Endothelial cell of umbilical vein (primary cell): ENCODE measurements at regions not wholly inside any gene's neighbourhood (a gene's known extent, or its start where the extent isn't known, plus 50 kb on each side); places are given as distances from the start of the nearest gene placed in this dataset.

Experiments used
- BruUV-seq: library from RNA; stranded (reverse); fragments of 400-500 nt; replicated peaks from 2 replicates; lab custom pipeline; 2021; lab: Mats Ljungman, UMichigan
- CTCF ChIA-PET: fragments of 300-600, 350-600 bp; sonication (Branson Sonifier 250); formaldehyde crosslinking; loops from one replicate; lab custom pipeline; 2021; ENCODE audit warnings: antibody characterized with exemption, inconsistent platforms; lab: Charles Lee
- POLR2A ChIA-PET: fragments of 300-600, 350-600 bp; sonication (Branson Sonifier 250); formaldehyde crosslinking; loops from one replicate; lab custom pipeline; 2021; ENCODE audit warnings: antibody characterized with exemption, inconsistent platforms; lab: Charles Lee
- DNase-seq: peaks from one replicate; pipeline ENCODE4 v3.0.0-alpha.2; 2011; ENCODE audit warnings: low read depth, low spot score
- FAIRE-seq: peaks from 2 replicates; lab custom pipeline; 2011; peaks lifted over from hg19 to GRCh38; lab: Jason Lieb, UNC
- H2AFZ ChIP-seq: 2 replicates; pipeline ENCODE4 v1.6.0; 2012; ENCODE audit warnings: low read depth, low read length, control low read depth, inconsistent platforms
- H3K27ac ChIP-seq: 2 replicates; pipeline ENCODE4 v1.5.1; 2011; ENCODE audit warnings: low read depth, mild to moderate bottlenecking, control low read depth, low read length, moderate library complexity; ENCODE audit not compliant: insufficient read depth
- H3K27me3 ChIP-seq, 2 experiments: 2 replicates each; pipeline versions ENCODE4 v1.6.0 to v1.6.1; 2011; ENCODE audit warnings: low read length in 2 of 2, mixed read lengths in 1 of 2; ENCODE audit not compliant: control insufficient read depth in 2 of 2, insufficient read depth in 2 of 2
- H3K36me3 ChIP-seq, 2 experiments: 2 replicates in 1 of 2; 3 replicates in 1 of 2; pipeline ENCODE4 v1.5.1; 2011; ENCODE audit warnings: low read length in 2 of 2, mild to moderate bottlenecking in 1 of 2, moderate library complexity in 1 of 2; ENCODE audit not compliant: control insufficient read depth in 2 of 2, insufficient read depth in 2 of 2; ENCODE audit errors: extremely low read depth in 1 of 2
- H3K4me1 ChIP-seq: 3 replicates; pipeline ENCODE4 v1.5.1; 2011; ENCODE audit warnings: mild to moderate bottlenecking, low read length; ENCODE audit not compliant: control insufficient read depth, insufficient read depth; ENCODE audit errors: extremely low read depth
- H3K4me2 ChIP-seq: 2 replicates; pipeline ENCODE4 v1.6.1; 2011; ENCODE audit warnings: low read length, control low read depth, mixed read lengths; ENCODE audit not compliant: insufficient read depth
- H3K4me3 ChIP-seq, 3 experiments: fragments of 200-600 bp in 1 of 3; sonication (generic), shearing (Covaris generic) in 1 of 3; replicated peaks in 1 of 3; 2 replicates each; pipeline ENCODE4 v1.5.1; 2011 to 2016; ENCODE audit warnings: control low read depth in 3 of 3, low read length in 3 of 3, mild to moderate bottlenecking in 2 of 3, inconsistent platforms in 1 of 3, low read depth in 1 of 3, moderate library complexity in 1 of 3; ENCODE audit not compliant: insufficient read depth in 1 of 3
- H3K79me2 ChIP-seq: 2 replicates; pipeline ENCODE4 v1.6.0; 2012; ENCODE audit warnings: low read length, inconsistent platforms; ENCODE audit not compliant: control insufficient read depth, insufficient read depth
- H3K9ac ChIP-seq: replicated peaks from 2 replicates; pipeline ENCODE3; 2011; ENCODE audit warnings: low read length, control low read depth; ENCODE audit not compliant: insufficient read depth; ENCODE audit errors: extremely low read depth
- H3K9me1 ChIP-seq: replicated peaks from 3 replicates; pipeline ENCODE4 v1.6.0; 2011; ENCODE audit warnings: mild to moderate bottlenecking, low read length; ENCODE audit not compliant: control insufficient read depth, insufficient read depth; ENCODE audit errors: extremely low read depth
- H3K9me3 ChIP-seq: replicated peaks from 2 replicates; pipeline ENCODE4 v1.5.1; 2012; ENCODE audit warnings: low read length, inconsistent platforms; ENCODE audit not compliant: control insufficient read depth, insufficient read depth
- H4K20me1 ChIP-seq: replicated peaks from 2 replicates; pipeline ENCODE3; 2011; ENCODE audit warnings: mild to moderate bottlenecking, low read length; ENCODE audit not compliant: control insufficient read depth, insufficient read depth; ENCODE audit errors: extremely low read depth
- CTCF ChIP-seq, 2 donors: IDR thresholded peaks; 1 replicate in 1 of 2; 2 replicates in 1 of 2; pipeline ENCODE4 v1.5.1; 2011; ENCODE audit warnings: low read length in 2 of 2, mild to moderate bottlenecking in 2 of 2, moderate library complexity in 2 of 2, control low read depth in 1 of 2, inconsistent platforms in 1 of 2, low read depth in 1 of 2; ENCODE audit not compliant: insufficient read depth in 1 of 2; ENCODE audit errors: extremely low read depth in 1 of 2
- EZH2 ChIP-seq: IDR thresholded peaks from 2 replicates; pipeline ENCODE4 v1.6.1; 2012; ENCODE audit warnings: borderline replicate concordance, low read depth, mild to moderate bottlenecking, moderate library complexity, low read length, inconsistent platforms; ENCODE audit not compliant: severe bottlenecking
- FOS ChIP-seq: IDR thresholded peaks from 2 replicates; pipeline ENCODE4 v1.6.1; 2011; ENCODE audit warnings: mild to moderate bottlenecking, low read length, moderate library complexity, borderline replicate concordance; ENCODE audit not compliant: insufficient read depth
- GATA2 ChIP-seq: IDR thresholded peaks from 2 replicates; pipeline ENCODE4 v1.7.0; 2011; ENCODE audit warnings: low read depth, mild to moderate bottlenecking, moderate library complexity, mixed read lengths, low read length; ENCODE audit not compliant: insufficient read length, insufficient read depth
- JUN ChIP-seq: IDR thresholded peaks from 2 replicates; pipeline ENCODE4 v1.6.1; 2011; ENCODE audit warnings: borderline replicate concordance, low read depth; ENCODE audit not compliant: insufficient read length, insufficient read depth
- MAX ChIP-seq: IDR thresholded peaks from 2 replicates; pipeline ENCODE4 v1.6.1; 2011; ENCODE audit not compliant: insufficient read depth, insufficient read length
- MYC ChIP-seq: IDR thresholded peaks from one replicate; pipeline ENCODE4 v1.6.1; 2011; ENCODE audit warnings: mild to moderate bottlenecking, low read depth, low read length
- POLR2A ChIP-seq: IDR thresholded peaks from 2 replicates; pipeline ENCODE4 v1.6.1; 2012; ENCODE audit warnings: low read depth, mild to moderate bottlenecking, control low read depth, low read length
- POLR2AphosphoS5 ChIP-seq: IDR thresholded peaks from 2 replicates; pipeline ENCODE4 v1.6.1; 2012; ENCODE audit warnings: low read depth, mild to moderate bottlenecking, control low read depth, low read length, moderate library complexity; ENCODE audit not compliant: insufficient read depth
- dilution Hi-C: fragments of 300-500 bp; cut with MboI; formaldehyde crosslinking; loops from one replicate; pipeline ENCODE4 v1.15.0; 2019; ENCODE audit warnings: low sequenced_read_pairs; ENCODE audit not compliant: extremely low pct_ligation_motif_present
- intact Hi-C: fragments of 100-400 bp; cut with micrococcal nuclease; formaldehyde crosslinking; loops from one replicate; pipeline ENCODE4 v1.10.0; 2022

GRCh38 chr3:162538491-162538890, 1041.9 kb downstream of the OTOL1 start:
- no peaks in the 10 kb centered on the region for H3K27me3 ChIP-seq
- no peak for FAIRE-seq
- no peaks in the 10 kb centered on the region for H3K4me1 ChIP-seq
- no peaks in the 10 kb centered on the region for H3K79me2 ChIP-seq
- no peaks in the 10 kb centered on the region for H3K9me3 ChIP-seq
- H2AFZ ChIP-seq = no peak overlapping the region
- dilution Hi-C loops (no loop called here), intact Hi-C loops (no loop called here)
- H3K27ac ChIP-seq = no peak overlapping the region
- H3K4me2 ChIP-seq = no peak overlapping the region
- POLR2A ChIA-PET = no interaction called here
- H3K9me1 ChIP-seq = no peaks in the 10 kb centered on the region
- CTCF ChIA-PET = no interaction called here
- DNase-seq = no peak
- H3K9ac ChIP-seq = no peak overlapping the region
- no TSS peak for BruUV-seq
- H4K20me1 ChIP-seq = no peaks in the 10 kb centered on the region
- no peaks in the 10 kb centered on the region for H3K36me3 ChIP-seq
- TF ChIP-seq POLR2AphosphoS5 = no peak
- TF ChIP-seq JUN = no peak
- no peak for TF ChIP-seq MYC
- TF ChIP-seq FOS = no peak
- no peak for TF ChIP-seq CTCF (IDR thresholded peaks at IDR 0.05; ENCODE audit: extremely low read depth in 1 of 2, insufficient read depth in 1 of 2, low read depth in 1 of 2, low read length in 2 of 2)
- no peak for TF ChIP-seq POLR2A
- no peak for TF ChIP-seq EZH2
- TF ChIP-seq MAX = no peak
- TF ChIP-seq GATA2 = no peak
- no peak overlapping the region for H3K4me3 ChIP-seq
